ENCODE measurements at regions not wholly inside any gene's neighbourhood (a gene's known extent, or its start where the extent isn't known, plus 50 kb on each side); places are given as distances from the start of the nearest gene placed in this dataset.

GRCh38 chr21:38995731-38996130, 187.5 kb downstream of the PSMG1 start:
- DNase-seq (no peak), ATAC-seq (ENCODE audit: low read depth) (no peak)
- no peak overlapping the region for H2AFZ ChIP-seq (replicated peaks; ENCODE audit: low read length, poor library complexity)
- H3K9me3 ChIP-seq (ENCODE audit: control insufficient read depth, insufficient read depth, low read length): no peaks in the 10 kb centered on the region
- H2AK5ac ChIP-seq (ENCODE audit: low read depth, low read length): peak overlapping the region; percentile 11; the same call in 1 of the 2 replicates
- no peak overlapping the region for H2AK9ac ChIP-seq (replicated peaks; ENCODE audit: low read depth, low read length, poor library complexity)
- H3K4me2 ChIP-seq (ENCODE audit: low read depth, low read length): no peak overlapping the region
- POLR2A ChIA-PET (ENCODE audit: unreplicated experiment): no interaction called here
- H3K4me3 ChIP-seq (ENCODE audit: insufficient read depth, low read depth, low read length): no peak overlapping the region
- no peaks in the 10 kb centered on the region for H3K36me3 ChIP-seq (ENCODE audit: control insufficient read depth, insufficient read depth, low read length)
- no CpG with 5 or more reads among the region's 5 CpGs for WGBS, 2 experiments (ENCODE audit: extremely low coverage in 2 of 2, insufficient read length in 1 of 2)
- H4K5ac ChIP-seq (ENCODE audit: low read depth, low read length): no peak overlapping the region; the same call in 1 of the 2 replicates
- BruUV-seq (replicated peaks): no TSS peak
- no peak overlapping the region for H3K9ac ChIP-seq (ENCODE audit: low read depth, low read length)
- peaks cover 22% of the 10 kb centered on the region for H3K9me1 ChIP-seq (ENCODE audit: insufficient read depth, low read length)
- no peak overlapping the region for H4K91ac ChIP-seq (ENCODE audit: insufficient read depth, low read depth, low read length)
- no peaks in the 10 kb centered on the region for H3K79me1 ChIP-seq (ENCODE audit: low read depth in 1 of 2, low read length in 2 of 2)
- peaks cover 25% of the 10 kb centered on the region for H3K4me1 ChIP-seq (ENCODE audit: control insufficient read depth, insufficient read depth, low read length)
- intact Hi-C loops (cut with micrococcal nuclease) (no loop called here), in situ Hi-C loops (cut with MboI; ENCODE audit: low sequenced_read_pairs) (no loop called here), dilution Hi-C loops (cut with HindIII; ENCODE audit: low sequenced_read_pairs, unreplicated experiment) (no loop called here)
- no peak overlapping the region for H3K56ac ChIP-seq (ENCODE audit: extremely low read depth, insufficient read depth, low read length)
- no peak overlapping the region for H2BK15ac ChIP-seq (ENCODE audit: low read depth, low read length)
- no peak overlapping the region for H2BK120ac ChIP-seq (ENCODE audit: low read depth, low read length)
- no peak overlapping the region for H4K8ac ChIP-seq (ENCODE audit: low read depth in 2 of 2, low read length in 2 of 2)
- H3K4ac ChIP-seq (ENCODE audit: low read depth, low read length): no peak overlapping the region
- H3K14ac ChIP-seq (replicated peaks; ENCODE audit: low read depth, low read length): no peak overlapping the region; the same call in 1 of the 2 replicates
- no peak for TF ChIP-seq CEBPB (IDR thresholded peaks at IDR 0.05; ENCODE audit: low read depth, low read length)
- TF ChIP-seq BHLHE40 (IDR thresholded peaks at IDR 0.05; ENCODE audit: low read depth, low read length): no peak
- TF ChIP-seq MXI1 (IDR thresholded peaks at IDR 0.05; ENCODE audit: borderline replicate concordance, low read depth, low read length): no peak
- no peak for TF ChIP-seq MAFK (IDR thresholded peaks at IDR 0.05; ENCODE audit: low read depth, low read length)
- no peak for TF ChIP-seq USF2 (IDR thresholded peaks at IDR 0.05; ENCODE audit: low read depth, low read length)
- TF ChIP-seq ELK1 (IDR thresholded peaks at IDR 0.05; ENCODE audit: borderline replicate concordance, low read depth, low read length): no peak
- TF ChIP-seq POLR2A (IDR thresholded peaks at IDR 0.05; ENCODE audit: low read depth, low read length): no peak
- TF ChIP-seq NFE2L2 (IDR thresholded peaks at IDR 0.05; ENCODE audit: low read depth, low read length): no peak
- no peak for TF ChIP-seq MAZ (IDR thresholded peaks at IDR 0.05; ENCODE audit: borderline replicate concordance, low read depth, low read length)
- no peak for TF ChIP-seq RCOR1 (IDR thresholded peaks at IDR 0.05; ENCODE audit: insufficient replicate concordance, low read length)
- no peak for TF ChIP-seq CHD1 (IDR thresholded peaks at IDR 0.05; ENCODE audit: low read depth, low read length)
- TF ChIP-seq FOS (IDR thresholded peaks at IDR 0.05; ENCODE audit: low read depth, low read length): no peak
- TF ChIP-seq SMC3 (IDR thresholded peaks at IDR 0.05; ENCODE audit: low read depth, low read length): no peak
- no peak for TF ChIP-seq RFX5 (IDR thresholded peaks at IDR 0.05; ENCODE audit: low read depth, low read length)
- TF ChIP-seq CTCF (conservative IDR thresholded peaks at IDR 0.05; ENCODE audit: low read depth, low read length): no peak
- no peak for TF ChIP-seq RAD21 (IDR thresholded peaks at IDR 0.05; ENCODE audit: low read length)
- H4K20me1 ChIP-seq (ENCODE audit: insufficient read depth, low read length): no peaks in the 10 kb centered on the region
- H3K27me3 ChIP-seq (ENCODE audit: control insufficient read depth, insufficient read depth, low read length): no peaks in the 10 kb centered on the region
- H3K27ac ChIP-seq (ENCODE audit: insufficient read depth, low read length): no peak overlapping the region
- H2BK20ac ChIP-seq (ENCODE audit: low read depth, low read length): 0 out of 2 replicates have a peak overlapping the region, but pooled peaks have one; percentile 28
- no peak overlapping the region for H3K18ac ChIP-seq (ENCODE audit: low read depth, low read length)
- no peak overlapping the region for H2BK5ac ChIP-seq (ENCODE audit: low read depth, low read length, poor library complexity, severe bottlenecking)
- CTCF ChIA-PET: no interaction called here
- H3K23ac ChIP-seq (ENCODE audit: low read depth, low read length): no peak overlapping the region
